GM21390 (cell line): ENCODE measurements at regions not wholly inside any gene's neighbourhood (a gene's known extent, or its start where the extent isn't known, plus 50 kb on each side); places are given as distances from the start of the nearest gene placed in this dataset.

ENCODE experiments used
- ATAC-seq: cut with Tn5 transposase; IDR thresholded peaks from one replicate; pipeline ENCODE4 v1.9.1; 2021; ENCODE audit not compliant: unreplicated experiment

DNA sequence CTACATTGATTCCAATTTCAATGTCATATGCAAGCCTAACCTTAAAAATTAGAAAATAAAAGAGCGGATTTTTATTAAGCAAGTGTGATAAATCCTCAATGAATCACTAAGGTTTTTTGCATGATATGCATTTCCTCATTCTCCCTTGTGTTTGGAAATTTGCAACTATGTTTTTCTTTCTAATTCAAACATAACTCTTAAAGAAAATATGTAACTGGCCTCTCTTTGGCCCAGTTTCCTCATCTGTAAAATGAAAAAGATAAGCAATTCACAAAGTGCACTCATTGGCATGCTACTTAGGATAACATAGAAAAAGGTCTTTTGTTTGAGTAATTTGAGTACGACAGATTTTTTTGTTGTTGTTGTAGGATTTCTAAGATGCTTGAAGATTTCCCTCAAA lies 295.5 kb downstream of the CDH11 start:
- ATAC-seq: no peak

DNA sequence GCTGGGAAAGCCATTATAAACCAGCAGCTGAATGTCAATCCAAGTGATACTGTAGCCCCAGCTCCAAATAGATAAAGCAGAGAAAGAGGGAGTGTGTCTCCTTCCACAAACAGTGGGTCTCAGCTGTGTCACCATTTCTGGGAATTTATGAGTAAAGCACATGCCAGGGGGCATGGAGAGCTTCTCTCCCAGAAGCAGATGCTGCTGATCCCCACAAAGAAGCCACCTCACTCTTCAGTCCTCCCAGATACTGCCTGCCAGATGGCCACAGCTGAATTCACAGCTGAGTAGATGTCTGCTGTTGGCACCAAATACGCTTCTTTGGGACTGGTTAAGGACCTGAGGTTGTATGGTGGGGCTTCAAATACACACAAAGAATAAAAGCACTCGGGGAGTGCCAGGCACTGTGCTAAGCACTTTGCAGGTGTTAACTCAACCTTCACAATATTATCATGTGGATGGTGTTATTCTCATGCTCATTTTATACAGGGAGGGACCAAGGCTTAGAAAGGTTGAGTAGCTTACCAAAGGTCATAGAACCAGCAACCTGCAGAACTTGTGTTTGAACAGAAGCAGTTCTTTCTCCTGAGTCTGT lies 298.3 kb downstream of the CDH11 start:
- no peak for ATAC-seq

DNA sequence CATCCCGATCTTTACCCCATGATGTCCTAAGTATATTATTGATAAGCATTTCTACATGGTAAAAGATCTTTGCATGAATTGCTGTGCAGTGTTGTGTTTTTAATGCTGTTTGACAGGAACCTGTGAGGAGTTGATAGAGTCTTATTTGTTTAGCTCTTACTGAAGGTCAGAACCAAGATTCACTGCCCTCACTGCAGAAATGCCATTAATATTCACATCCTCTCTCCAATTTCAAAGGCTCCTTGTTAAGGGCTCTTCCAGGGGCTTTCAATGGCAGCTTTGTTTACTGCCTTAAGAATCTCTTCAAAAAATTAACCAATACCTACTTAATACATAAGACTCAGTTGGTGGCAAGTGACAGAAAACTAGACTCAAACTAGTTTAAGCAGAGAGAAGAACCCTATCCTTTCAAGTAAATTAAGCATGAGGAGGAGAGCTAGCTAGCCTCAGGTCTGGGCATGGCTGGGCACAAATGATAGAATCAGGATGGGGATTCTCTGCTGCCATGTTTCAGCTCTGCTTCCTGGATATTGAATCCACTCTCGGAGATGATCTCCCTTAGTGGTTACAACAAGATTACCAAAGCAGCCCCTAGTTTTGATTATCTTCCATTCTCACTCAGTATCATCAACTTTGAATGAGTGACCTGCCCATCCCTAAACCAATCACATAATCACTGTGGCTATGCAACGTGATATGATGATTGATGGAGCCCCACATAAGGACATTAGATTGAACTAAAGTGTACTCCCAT lies 311.8 kb downstream of the CDH11 start:
- ATAC-seq: no peak

DNA sequence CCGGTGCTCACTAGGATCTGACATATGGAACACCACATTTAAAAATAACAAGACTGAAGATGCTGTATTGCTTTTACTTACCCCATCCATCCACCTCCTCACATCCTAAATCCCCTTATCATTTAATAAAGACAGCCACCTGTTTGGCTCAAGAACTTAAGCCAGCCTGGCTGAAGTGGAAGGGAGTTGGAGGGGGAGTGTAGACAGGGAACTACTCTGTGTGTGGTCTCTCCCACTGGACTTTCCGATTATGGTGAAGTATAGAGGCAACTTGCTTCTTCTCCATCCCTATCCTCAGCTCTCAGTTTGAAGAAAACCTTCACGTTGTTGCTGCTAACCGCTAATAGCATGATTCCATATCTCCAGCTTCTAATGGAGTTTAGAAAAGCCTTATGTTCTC lies 313.4 kb downstream of the CDH11 start:
- no peak for ATAC-seq

DNA sequence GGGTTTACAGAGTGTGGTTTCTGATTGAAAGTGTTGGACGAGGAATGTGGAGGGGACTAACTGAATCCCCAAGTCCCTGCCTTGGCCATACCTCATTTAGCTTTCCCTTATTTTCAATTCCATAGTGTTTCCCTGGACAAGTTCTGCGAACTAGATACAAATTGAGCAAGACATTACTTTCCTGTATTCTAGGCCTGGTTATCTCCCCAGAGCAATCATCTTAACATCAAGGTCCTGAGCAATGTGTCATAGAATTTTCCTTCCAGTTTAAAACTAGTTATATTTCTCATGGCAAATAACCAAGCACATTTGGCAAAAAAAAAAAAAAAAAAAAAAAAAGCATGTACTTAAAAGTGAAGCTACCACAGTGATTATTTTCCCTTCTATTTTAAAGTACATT lies 330.1 kb downstream of the CDH11 start:
- no peak for ATAC-seq

DNA sequence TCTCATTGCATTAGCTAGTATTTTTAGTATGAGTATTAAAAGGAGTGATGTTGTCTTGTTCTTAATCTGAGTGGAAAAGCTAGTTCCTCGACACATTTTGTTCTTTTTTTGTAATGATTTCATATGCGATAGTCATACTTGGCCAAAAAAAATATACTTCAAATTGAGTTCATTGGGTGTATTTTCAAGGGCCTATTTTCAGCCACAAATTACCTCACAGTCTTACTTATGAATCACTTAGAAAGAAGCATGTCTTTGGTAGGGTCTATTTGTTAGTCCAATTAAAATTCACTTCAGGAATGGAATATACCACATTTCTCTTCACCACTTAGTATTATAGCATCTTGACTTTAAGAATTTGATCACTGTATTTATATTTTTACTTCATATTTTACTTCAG lies 337.2 kb downstream of the CDH11 start:
- no peak for ATAC-seq

DNA sequence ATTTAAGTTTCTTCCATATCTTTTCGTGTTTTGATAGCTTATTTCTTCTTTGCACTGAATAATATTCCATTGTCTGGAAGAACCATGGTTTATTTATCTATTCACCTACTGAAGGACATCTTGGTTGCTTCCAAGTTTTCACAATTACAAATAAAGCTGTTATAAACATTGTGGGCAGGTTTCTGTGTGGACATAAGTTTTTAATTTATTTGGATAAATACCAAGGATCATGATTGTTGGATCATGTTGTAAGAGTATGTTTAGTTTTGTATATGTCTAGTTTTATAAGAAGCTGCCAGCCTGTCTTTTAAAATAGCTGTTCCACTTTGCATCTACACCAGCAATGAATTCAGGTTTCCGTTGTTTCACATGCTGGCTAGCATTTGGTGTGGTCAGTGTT lies 339.4 kb downstream of the CDH11 start:
- ATAC-seq: no peak

DNA sequence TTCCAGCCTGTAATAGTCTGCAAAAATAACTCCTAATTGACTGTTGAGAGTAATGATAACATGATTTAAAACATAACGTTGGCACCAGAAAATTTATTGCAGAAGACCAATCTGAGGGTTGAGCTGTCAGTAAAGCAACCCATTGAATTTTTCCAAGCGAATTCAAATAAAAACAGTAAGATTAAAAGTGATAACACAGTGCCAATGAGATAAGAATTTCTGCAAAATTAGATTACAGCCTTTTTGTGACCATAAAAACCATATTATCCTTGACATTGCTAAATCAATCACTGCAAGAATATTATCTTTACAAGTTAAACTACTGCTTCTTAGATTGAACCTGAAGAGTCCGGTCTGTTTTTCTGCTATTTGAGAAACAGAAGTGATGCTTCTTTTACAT lies 341.4 kb downstream of the CDH11 start:
- ATAC-seq: no peak

DNA sequence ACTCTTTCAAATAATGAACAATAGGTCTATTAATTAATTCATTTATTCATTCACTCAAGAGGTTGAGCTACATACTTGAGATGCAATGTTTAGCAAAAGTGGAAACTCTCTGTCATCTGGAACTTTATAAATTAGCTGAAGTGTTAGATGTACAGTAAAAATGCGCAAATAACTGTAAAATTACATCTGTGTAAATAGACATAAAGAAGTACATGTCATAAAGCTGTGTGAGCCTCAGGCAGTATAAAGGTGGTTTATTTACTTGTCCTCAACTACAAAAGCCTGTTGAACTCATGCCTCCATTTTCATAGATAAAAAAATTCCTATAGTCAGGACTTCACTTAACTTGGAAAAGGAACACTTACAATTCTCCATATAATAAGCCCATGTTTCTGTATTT lies 343.1 kb downstream of the CDH11 start:
- ATAC-seq: no peak

DNA sequence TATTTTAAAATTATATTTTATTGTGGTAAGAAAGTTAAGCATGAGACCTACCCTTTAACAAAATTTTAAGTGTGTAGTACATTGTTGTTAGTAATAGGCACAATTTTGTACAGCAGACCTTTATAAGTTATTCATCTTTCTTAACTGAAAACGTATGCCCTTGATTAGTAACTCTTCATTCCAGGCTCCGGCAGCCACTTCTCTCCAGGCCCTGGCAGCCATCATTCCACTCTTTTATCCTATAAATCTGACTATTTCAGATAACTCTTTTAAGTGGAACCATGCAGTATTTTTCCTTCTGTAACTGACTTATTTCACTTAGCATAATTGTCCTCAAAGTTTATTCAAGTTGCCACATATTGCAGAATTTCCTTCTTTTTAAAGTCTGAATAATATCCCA lies 348.2 kb downstream of the CDH11 start:
- ATAC-seq: no peak

DNA sequence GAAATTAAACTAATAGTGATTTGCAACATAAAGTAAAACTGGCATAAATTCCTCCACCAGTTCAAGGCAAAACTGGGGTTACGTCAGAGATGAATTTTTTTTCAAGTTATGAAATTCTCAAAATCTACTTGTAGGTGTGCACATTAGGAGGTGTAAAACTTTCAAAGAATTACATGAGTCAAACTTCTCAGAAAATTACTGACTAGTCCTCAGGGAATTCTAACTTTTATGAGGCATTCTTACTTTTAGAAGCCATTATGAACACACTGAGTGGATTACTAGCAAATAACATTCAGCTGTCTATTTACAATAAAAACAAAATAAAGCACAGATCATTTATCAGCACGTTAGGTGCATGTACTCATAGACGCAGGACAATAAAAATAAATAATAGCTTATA lies 348.7 kb downstream of the CDH11 start:
- no peak for ATAC-seq

DNA sequence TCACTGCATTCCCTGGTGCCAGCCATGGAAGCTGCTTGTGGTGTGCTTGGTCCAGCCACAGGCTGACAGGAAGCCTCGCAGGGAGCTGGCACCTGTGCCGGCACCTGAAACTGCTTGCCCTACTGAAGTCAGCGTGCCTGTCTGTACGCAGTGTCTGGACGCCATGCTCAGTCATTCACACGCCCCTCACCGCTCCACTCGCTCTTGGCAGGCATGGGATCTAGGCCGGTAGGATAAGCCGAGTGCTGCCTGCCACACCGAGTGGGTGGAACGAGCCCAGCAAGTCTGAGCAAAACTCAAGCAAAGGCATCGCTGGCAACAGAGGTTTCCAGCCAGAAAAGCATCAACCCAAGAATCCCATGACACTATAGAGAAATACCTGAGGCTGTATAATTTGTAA lies 350.6 kb downstream of the CDH11 start:
- no peak for ATAC-seq

DNA sequence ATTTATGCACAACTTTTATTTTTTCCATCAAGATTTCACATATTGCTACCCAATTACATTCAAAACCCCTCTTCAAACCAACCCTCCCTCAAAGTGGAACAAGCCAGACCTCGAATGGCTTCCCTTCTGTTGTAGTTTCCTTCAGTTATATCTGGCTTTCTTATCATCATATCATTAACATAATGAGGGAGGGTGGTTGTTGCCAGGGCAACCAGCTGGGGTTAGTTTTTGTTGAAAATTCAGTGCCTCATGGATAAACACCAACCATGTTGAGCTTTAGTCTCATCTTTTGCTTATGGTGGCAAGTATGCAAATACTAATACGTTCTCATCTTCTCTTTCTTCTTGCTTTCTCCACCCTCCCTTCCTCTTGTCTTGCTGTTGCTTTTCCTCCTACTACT lies 359.7 kb downstream of the CDH11 start:
- ATAC-seq: no peak

DNA sequence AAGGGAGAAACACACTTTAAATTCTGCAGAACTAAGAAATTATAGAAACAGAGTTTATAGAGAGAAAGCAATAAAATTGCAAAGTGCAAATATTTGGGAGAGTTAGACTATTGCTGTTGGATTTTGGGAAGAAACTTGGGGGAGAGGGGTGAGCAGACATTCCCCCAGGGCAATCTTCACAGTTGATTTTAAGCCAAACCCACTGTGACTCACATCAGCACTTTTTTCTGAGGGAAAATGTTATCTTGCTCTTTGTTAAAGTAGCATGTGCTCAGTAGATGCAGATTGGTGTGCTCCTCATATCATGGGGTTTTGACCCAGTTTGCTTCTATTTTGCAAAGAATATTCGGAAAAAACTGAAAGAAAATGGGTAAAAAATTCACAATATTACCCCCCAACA lies 367.6 kb downstream of the CDH11 start:
- ATAC-seq: no peak

DNA sequence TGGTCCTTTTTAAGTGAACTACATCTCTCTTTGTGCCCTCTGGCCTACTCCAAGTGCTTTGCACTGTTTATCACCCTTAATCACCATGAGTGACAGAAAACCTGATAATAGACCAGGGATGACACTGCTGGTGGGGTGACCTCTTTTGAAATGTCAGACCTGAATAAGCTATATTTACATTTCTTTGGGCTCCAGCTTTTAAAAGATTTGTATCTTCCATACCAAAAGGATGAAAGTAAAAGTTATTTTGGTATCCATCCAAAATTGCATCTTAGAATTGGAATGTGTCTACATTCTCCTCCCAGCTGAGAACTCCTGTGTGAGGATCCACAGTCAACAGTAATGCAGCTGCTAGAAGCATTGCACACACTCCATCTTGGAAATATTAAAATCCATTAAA lies 370.0 kb downstream of the CDH11 start:
- no peak for ATAC-seq

DNA sequence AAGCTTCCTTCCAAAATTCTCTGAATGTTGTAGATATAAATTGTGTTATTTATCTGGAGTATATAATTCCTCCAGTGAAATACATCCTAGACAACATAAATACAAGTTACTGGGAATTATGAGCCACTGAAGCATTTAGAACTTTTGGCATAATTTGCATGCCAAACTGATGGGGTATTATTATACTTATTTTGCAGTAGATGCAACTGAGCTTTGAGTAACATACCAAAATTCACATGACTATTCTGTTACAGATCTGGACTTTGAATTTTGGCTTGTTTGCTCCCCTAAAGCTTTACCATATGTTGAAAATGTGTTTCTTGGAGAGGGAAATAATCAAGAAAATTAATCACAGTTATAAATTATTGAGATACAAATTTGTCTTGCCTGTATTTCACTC lies 372.5 kb downstream of the CDH11 start:
- no peak for ATAC-seq

DNA sequence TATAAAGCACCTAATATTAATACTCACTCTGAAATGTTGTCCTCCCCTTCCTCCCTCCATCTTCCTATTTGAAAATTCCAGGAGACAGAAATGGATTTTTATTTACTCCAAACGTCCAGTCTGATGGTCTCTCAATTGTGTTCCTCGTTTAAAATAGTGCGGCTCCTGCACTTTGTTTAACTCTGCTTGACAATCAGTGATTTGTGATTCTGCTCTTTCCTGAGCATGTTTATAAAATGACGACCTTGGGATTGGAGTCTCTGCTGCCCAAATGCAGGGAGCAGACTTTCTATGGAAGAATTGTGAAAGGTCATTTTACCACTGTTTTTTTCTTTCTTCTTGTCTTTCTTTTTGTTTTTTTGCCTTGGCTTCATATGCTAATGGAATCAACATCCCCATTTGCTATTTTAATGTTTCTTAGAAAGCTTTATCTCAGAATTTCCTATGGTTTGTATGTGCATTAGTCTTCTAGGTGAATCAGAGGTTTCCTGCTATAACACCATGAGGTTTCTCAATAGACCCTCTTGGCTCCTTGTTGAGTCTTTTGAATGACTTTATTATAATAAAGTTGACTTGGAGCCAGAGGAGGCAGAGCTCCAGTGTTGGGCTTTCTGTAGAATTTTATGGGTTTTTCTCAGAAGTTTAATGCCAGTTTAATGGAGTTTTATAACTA lies 376.5 kb downstream of the CDH11 start:
- no peak for ATAC-seq

DNA sequence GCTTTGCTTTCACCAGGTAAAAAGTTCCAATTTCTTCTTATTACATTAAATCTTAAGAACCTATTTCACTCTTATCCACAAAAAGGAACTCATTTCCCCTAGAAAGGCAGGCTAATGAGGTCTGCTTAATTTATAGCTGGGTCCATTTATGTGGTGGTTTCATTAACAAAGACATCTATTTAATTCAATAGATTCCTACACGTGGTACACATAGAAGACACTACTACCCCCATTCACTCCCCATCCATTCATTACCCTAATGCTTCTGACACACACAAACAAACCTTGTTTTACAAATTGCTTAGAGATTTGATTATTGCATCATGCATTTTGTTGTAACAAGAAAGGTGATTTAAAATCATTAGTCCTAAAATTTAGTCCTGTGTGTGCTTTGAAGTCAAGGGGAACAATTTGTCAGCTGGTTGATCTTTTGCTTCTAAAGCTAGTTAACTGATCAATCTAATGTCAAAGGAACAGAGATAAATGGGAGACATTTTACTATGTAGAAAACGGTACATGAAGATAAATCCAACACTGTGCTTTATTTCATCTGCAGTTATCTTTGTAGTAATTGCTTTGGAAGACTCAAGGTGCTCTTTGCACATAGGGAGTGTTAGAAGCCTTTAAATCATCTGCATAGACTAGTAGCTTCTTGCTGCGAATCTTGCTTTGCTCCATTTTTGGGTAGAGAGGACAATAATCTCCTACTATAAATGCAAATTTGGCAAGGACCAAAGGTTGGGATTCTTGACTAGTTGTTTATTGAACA lies 379.2 kb downstream of the CDH11 start:
- ATAC-seq: no peak

DNA sequence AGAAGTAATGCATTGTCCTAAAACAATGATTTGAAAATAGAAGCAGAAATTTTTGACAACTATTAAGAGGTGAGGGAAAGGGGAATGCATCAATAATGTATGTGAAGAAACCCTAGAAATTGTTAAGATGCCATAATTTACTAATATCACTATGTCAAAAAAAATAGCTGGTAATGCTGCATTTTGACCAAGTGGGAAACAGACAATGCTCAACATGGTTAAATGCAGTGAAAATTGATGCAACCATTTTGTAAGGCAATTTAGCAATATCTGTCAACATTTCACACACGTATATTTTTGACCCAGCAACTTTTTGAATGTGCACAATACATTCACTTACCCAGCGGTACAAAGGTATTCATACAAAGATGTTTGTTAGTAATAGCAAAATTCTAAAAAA lies 381.6 kb downstream of the CDH11 start:
- ATAC-seq: no peak

DNA sequence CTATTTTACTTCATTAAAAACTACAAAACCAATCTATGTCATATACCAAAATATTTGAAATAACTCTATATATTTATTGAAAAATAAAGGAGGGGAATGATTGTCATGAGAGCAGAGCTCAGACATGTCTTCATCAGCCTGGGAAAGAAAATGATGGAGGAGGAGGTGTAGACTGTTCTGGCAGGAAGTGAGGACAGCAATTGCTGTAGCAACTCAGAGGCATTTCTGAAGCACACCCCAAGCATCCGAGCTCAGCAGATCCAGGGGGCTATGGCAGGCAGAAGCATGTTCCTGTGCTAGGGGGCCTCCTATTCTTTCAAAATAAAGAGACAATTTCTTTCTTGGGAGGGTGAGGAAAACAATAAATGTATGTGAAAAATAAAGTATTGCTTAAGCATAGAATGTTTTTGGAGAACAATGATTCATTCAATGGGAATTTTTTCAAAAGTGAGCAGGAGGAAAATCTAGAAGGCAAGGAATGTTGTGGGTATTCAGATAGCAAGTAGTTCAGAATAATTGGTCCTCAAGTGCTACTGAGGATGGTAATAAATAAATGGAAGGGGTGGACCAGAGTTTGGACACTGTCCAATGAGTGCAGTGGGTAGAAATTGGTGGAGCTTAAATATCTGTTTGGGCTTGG lies 383.4 kb downstream of the CDH11 start:
- ATAC-seq: no peak

DNA sequence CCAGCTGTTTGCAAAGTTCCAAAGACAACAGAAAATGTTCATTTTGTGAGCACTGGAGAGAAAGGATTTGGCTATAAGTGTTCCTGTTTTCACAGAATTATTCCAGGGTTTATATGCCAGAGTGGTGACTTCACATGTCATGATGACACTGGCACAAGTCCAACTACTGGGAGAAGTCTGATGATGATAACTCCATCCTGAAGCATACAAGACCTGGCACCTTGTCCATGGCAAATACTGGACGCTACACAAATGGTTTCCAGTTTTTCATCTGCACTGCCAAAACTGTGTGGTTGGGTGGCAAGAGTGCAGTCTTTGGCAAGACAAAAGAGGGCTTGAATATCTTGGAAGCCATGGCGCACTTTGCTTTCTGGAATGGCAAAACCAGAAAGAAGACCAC lies 385.0 kb downstream of the CDH11 start:
- ATAC-seq: no peak
